GM23248 (cell line): ENCODE measurements at regions not wholly inside any gene's neighbourhood (a gene's known extent, or its start where the extent isn't known, plus 50 kb on each side); places are given as distances from the start of the nearest gene placed in this dataset.
A peak's percentile ranks its signal among the peaks of the same experiment; 100 is the strongest.

ENCODE experiments used
- DNase-seq: peaks from one replicate; pipeline ENCODE4 v3.0.0-alpha.2; 2015
- H2AFZ ChIP-seq: fragments of 200-600 bp; sonication (generic); 2 replicates; pipeline ENCODE4 v1.6.1; 2016; ENCODE audit warnings: antibody characterized with exemption
- H3F3A ChIP-seq: fragments of 200-600 bp; sonication (generic); 2 replicates; pipeline ENCODE4 v1.6.1; 2016; ENCODE audit warnings: mild to moderate bottlenecking, antibody characterized with exemption, mixed run types; ENCODE audit not compliant: insufficient read depth
- H3K27ac ChIP-seq: fragments of 200-600 bp; sonication (generic); 2 replicates; pipeline ENCODE4 v1.5.1; 2016; ENCODE audit warnings: mild to moderate bottlenecking
- H3K27me3 ChIP-seq: fragments of 200-600 bp; sonication (generic); replicated peaks from 2 replicates; pipeline ENCODE4 v1.6.1; 2016; ENCODE audit warnings: mild to moderate bottlenecking; ENCODE audit not compliant: insufficient read depth
- H3K36me3 ChIP-seq: fragments of 200-600 bp; sonication (generic); 2 replicates; pipeline ENCODE4 v1.6.1; 2016; ENCODE audit warnings: low read depth, mild to moderate bottlenecking
- H3K4me1 ChIP-seq: fragments of 200-600 bp; sonication (generic); 2 replicates; pipeline ENCODE4 v1.6.1; 2016; ENCODE audit warnings: mild to moderate bottlenecking; ENCODE audit not compliant: insufficient read depth
- H3K4me2 ChIP-seq: fragments of 200-600 bp; sonication (generic); one replicate; pipeline ENCODE4 v1.6.1; 2016; ENCODE audit warnings: mild to moderate bottlenecking; ENCODE audit not compliant: unreplicated experiment
- H3K4me3 ChIP-seq: fragments of 200-600 bp; sonication (generic); 2 replicates; pipeline ENCODE4 v1.5.1; 2016; ENCODE audit warnings: mild to moderate bottlenecking
- H3K79me2 ChIP-seq: fragments of 200-600 bp; sonication (generic); 2 replicates; pipeline ENCODE4 v1.6.1; 2016; ENCODE audit warnings: mild to moderate bottlenecking; ENCODE audit not compliant: insufficient read depth
- H3K9ac ChIP-seq: fragments of 200-600 bp; sonication (generic); 2 replicates; pipeline ENCODE4 v1.6.1; 2016; ENCODE audit warnings: mild to moderate bottlenecking
- H3K9me2 ChIP-seq: fragments of 200-600 bp; sonication (generic); 2 replicates; pipeline ENCODE4 v1.6.1; 2016; ENCODE audit warnings: mixed run types, mild to moderate bottlenecking, moderate library complexity; ENCODE audit not compliant: insufficient read depth
- H3K9me3 ChIP-seq: fragments of 200-600 bp; sonication (generic); one replicate; pipeline ENCODE4 v1.6.1; 2017; ENCODE audit warnings: low read depth
- H4K20me1 ChIP-seq: fragments of 200-600 bp; sonication (generic); 2 replicates; pipeline ENCODE4 v1.6.0; 2016; ENCODE audit not compliant: insufficient read depth
- EZH2 ChIP-seq: fragments of 200-600 bp; sonication (generic); IDR thresholded peaks from 2 replicates; pipeline ENCODE4 v1.6.1; 2018; ENCODE audit warnings: antibody characterized with exemption, mild to moderate bottlenecking; ENCODE audit not compliant: insufficient read depth, poor library complexity, severe bottlenecking
- EZH2phosphoT487 ChIP-seq: fragments of 200-600 bp; sonication (generic); IDR thresholded peaks from 2 replicates; pipeline ENCODE4 v1.6.1; 2018; ENCODE audit warnings: antibody characterized with exemption, moderate library complexity, mild to moderate bottlenecking, low read depth; ENCODE audit not compliant: insufficient read depth
- WGBS, 2 experiments: methylation state at CpG; one replicate each; pipeline ENCODE4 v1.1.6; 2015 to 2017; ENCODE audit warnings: low lambda C conversion rate in 2 of 2, low coverage in 1 of 2; ENCODE audit errors: missing lambda C conversion rate in 2 of 2; 5-methylcytosine and 5-hydroxymethylcytosine counted together
- in situ Hi-C: fragments of 300-500 bp; cut with MboI; formaldehyde crosslinking; loops from 2 replicates; pipeline ENCODE4 v1.15.0; 2020

GRCh38 chr10:100670368-100670767 lies 75.0 kb upstream of the PAX2 start:
- in situ Hi-C loops = no loop called here

DNA sequence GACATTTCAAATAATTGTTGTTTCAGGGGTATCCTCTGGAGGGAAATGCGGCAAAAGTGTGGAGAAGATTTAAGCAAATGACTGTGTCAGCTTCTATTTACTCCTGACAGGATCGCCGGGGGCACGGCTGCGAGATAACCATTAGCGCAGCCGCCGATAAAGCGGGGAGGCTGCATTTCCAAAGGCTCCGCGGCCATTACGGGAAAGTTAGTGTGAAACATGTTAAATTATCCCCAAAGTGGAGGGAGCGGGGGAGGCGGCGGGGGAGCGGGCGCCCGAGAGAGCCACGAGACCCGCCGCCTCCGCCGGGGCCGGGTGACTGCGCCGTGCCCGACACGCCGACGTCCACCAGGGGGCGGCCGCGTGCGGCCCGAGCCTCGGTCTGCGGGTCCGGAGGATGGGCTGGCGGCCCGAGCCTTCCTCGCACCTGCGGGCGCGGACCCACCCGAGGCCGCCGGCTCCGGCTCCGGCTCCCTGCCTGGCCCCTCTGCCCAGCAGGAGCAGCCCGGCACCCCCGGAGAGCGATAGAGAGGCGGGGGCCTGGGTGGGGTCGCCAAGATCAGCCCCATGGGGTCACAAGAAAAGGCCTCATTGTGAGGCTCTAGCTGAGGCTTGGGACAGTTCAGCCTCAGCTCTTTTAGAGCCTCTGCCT lies 74.4 kb upstream of the PAX2 start:
- in situ Hi-C loops = no loop called here
- Histone ChIP-seq H3K4me3 (peak overlapping the region; percentile 45; the same call in 1 of the 2 replicates), H3K27ac (no peak overlapping the region), H3K9ac (no peak overlapping the region), H4K20me1 (no peaks in the 10 kb centered on the region), H3K27me3 (peaks cover 65% of the 10 kb centered on the region), H3K4me1 (no peaks in the 10 kb centered on the region), H3K36me3 (no peaks in the 10 kb centered on the region), H3K4me2 (no peak overlapping the region), H2AFZ (no peak overlapping the region), H3K9me3 (no peaks in the 10 kb centered on the region), H3F3A (no peaks in the 10 kb centered on the region), H3K79me2 (no peaks in the 10 kb centered on the region), H3K9me2 (no peaks in the 10 kb centered on the region)
- 6 to 10% methylated on average over 22 to 43 of the region's 54 CpGs for WGBS, 2 experiments
- DNase-seq = peak; percentile 53
- TF ChIP-seq EZH2phosphoT487 = peak; percentile 68; the same call in 1 of the 2 replicates
- TF ChIP-seq EZH2 = peak; percentile 88

More at GRCh38 chr10:100670368-100670767, 75.0 kb upstream of the PAX2 start:
- no peaks in the 10 kb centered on the region for H3K79me2 ChIP-seq
- no peak overlapping the region for H2AFZ ChIP-seq
- DNase-seq = no peak
- no peak overlapping the region for H3K4me3 ChIP-seq
- H3K4me2 ChIP-seq = no peak overlapping the region
- no peaks in the 10 kb centered on the region for H3F3A ChIP-seq
- no peaks in the 10 kb centered on the region for H3K36me3 ChIP-seq
- H4K20me1 ChIP-seq = no peaks in the 10 kb centered on the region
- H3K9me2 ChIP-seq = no peaks in the 10 kb centered on the region
- H3K4me1 ChIP-seq = no peaks in the 10 kb centered on the region
- peaks cover 70% of the 10 kb centered on the region for H3K27me3 ChIP-seq
- WGBS, 2 experiments = 51 to 60% methylated on average over 6 of the region's 6 CpGs
- no peak overlapping the region for H3K27ac ChIP-seq
- TF ChIP-seq EZH2 (no peak), EZH2phosphoT487 (no peak)
- H3K9me3 ChIP-seq = no peaks in the 10 kb centered on the region
- H3K9ac ChIP-seq = no peak overlapping the region

DNA sequence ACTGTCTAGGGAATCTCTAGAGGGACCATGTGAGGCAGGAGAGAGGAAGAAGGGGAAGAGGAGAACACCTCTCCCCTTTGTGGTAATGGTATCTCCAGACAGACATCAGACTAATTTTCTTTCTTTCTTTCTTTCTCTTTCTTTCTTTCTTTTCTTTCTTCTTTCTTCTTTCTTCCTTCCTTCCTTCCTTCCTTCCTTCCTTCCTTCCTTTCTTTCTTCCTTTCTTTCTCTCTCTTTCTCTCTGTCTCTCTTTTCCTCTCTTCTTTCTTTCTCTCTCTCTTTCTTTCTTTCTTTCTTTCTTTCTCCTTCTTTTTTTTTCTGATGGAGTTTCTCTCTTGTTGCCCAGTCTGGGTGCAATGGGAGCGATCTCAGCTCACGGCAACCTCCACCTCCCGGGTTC lies 73.2 kb upstream of the PAX2 start:
- Histone ChIP-seq H3K9me3 (no peaks in the 10 kb centered on the region), H3K4me3 (no peak overlapping the region), H3K79me2 (no peaks in the 10 kb centered on the region), H3K27ac (no peak overlapping the region), H2AFZ (no peak overlapping the region), H3K4me2 (no peak overlapping the region), H3K9ac (no peak overlapping the region), H3K9me2 (no peaks in the 10 kb centered on the region), H3F3A (no peaks in the 10 kb centered on the region), H3K36me3 (no peaks in the 10 kb centered on the region), H3K27me3 (peaks cover 65% of the 10 kb centered on the region), H3K4me1 (no peaks in the 10 kb centered on the region), H4K20me1 (no peaks in the 10 kb centered on the region)
- no peak for TF ChIP-seq EZH2
- TF ChIP-seq EZH2phosphoT487 = no peak
- in situ Hi-C loops = no loop called here
- WGBS, 2 experiments = 69 to 72% methylated on average over 3 of the region's 3 CpGs
- DNase-seq = no peak

- TF ChIP-seq EZH2 = no peak
- no peak for TF ChIP-seq EZH2phosphoT487
- WGBS, 2 experiments = 29 to 40% methylated on average over 6 of the region's 6 CpGs
- Histone ChIP-seq H3K79me2 (no peaks in the 10 kb centered on the region), H3K9me2 (no peaks in the 10 kb centered on the region), H3K27me3 (peaks cover 50% of the 10 kb centered on the region), H3K36me3 (no peaks in the 10 kb centered on the region), H3F3A (no peaks in the 10 kb centered on the region), H2AFZ (no peak overlapping the region), H4K20me1 (no peaks in the 10 kb centered on the region), H3K4me2 (no peak overlapping the region), H3K4me1 (no peaks in the 10 kb centered on the region), H3K4me3 (no peak overlapping the region), H3K27ac (no peak overlapping the region), H3K9ac (no peak overlapping the region), H3K9me3 (no peaks in the 10 kb centered on the region)
- no peak for DNase-seq
- in situ Hi-C loops = no loop called here
Measured at GRCh38 chr10:100677290-100677945, 68.0 kb upstream of the PAX2 start.
